Kidney (tissue), 13 donors: ENCODE measurements at regions not wholly inside any gene's neighbourhood (a gene's known extent, or its start where the extent isn't known, plus 50 kb on each side); places are given as distances from the start of the nearest gene placed in this dataset.

Experiments used
- DNase-seq, 5 donors: peaks; one replicate each; pipeline ENCODE4 v3.0.0-alpha.2; 2013 to 2020
- FAIRE-seq: peaks from 2 replicates; lab custom pipeline; 2012; peaks lifted over from hg19 to GRCh38; lab: Jason Lieb, UNC
- H3K27ac ChIP-seq, 2 donors: one replicate each; pipeline ENCODE4 v1.7.0; 2013; ENCODE audit warnings: low read depth in 2 of 2, low read length in 2 of 2, inconsistent platforms in 1 of 2
- H3K27me3 ChIP-seq: one replicate; pipeline ENCODE4 v1.7.1; 2013; ENCODE audit warnings: low read length, inconsistent platforms; ENCODE audit not compliant: control insufficient read depth, insufficient read depth
- H3K36me3 ChIP-seq, 3 donors: one replicate each; pipeline versions ENCODE4 v1.7.0 to v1.7.1; 2013; ENCODE audit warnings: low read length in 3 of 3, control low read depth in 1 of 3, inconsistent platforms in 1 of 3; ENCODE audit not compliant: insufficient read depth in 3 of 3, control insufficient read depth in 2 of 3
- H3K4me1 ChIP-seq, 3 donors: one replicate each; pipeline versions ENCODE4 v1.7.0 to v1.7.1; 2013; ENCODE audit warnings: low read length in 3 of 3, inconsistent platforms in 1 of 3, low read depth in 1 of 3; ENCODE audit not compliant: control insufficient read depth in 2 of 3, insufficient read depth in 2 of 3
- H3K4me3 ChIP-seq, 3 donors: one replicate each; pipeline versions ENCODE4 v1.7.0 to v1.8.1; 2013; ENCODE audit warnings: low read length in 3 of 3, control low read depth in 1 of 3, inconsistent platforms in 1 of 3
- H3K9ac ChIP-seq, 3 donors: one replicate each; pipeline versions ENCODE4 v1.7.0 to v1.7.1; 2013; ENCODE audit warnings: low read length in 3 of 3, control low read depth in 1 of 3, inconsistent platforms in 1 of 3
- H3K9me3 ChIP-seq, 3 donors: one replicate each; pipeline versions ENCODE4 v1.7.0 to v1.7.1; 2013; ENCODE audit warnings: low read length in 3 of 3, control low read depth in 1 of 3, inconsistent platforms in 1 of 3; ENCODE audit not compliant: control insufficient read depth in 2 of 3, insufficient read depth in 1 of 3
- CTCF ChIP-seq: IDR thresholded peaks from 3 replicates; pipeline ENCODE4 v1.5.1; 2012; ENCODE audit warnings: mild to moderate bottlenecking, moderate library complexity, borderline replicate concordance; ENCODE audit not compliant: insufficient read depth; ENCODE audit errors: extremely low read depth
- intact Hi-C: fragments of 100-400 bp; cut with DNase I; formaldehyde crosslinking; loops from one replicate; pipeline ENCODE4 v1.11.1; 2022
- donor health status: control.
- donor health status: control.
- donor health status: control.
- donor health status: control.
- donor health status: control.
- donor health status: DM: yes; HTN: yes; CAD: no.
- donor health status: Normal renal cell carcinoma (clear cell type).

GRCh38 chr11:105219670-105220069, 80.1 kb upstream of the CARD18 start:
- DNase-seq (no peak), FAIRE-seq (no peak)
- Histone ChIP-seq H3K36me3 (no peaks in the 10 kb centered on the region), H3K27ac (no peak overlapping the region), H3K4me3 (no peak overlapping the region), H3K9ac (no peak overlapping the region), H3K4me1 (no peaks in the 10 kb centered on the region), H3K9me3 (no peaks in the 10 kb centered on the region), H3K27me3 (no peaks in the 10 kb centered on the region)
- intact Hi-C loops: no loop called here
- TF ChIP-seq CTCF: no peak

GRCh38 chr11:105219269-105219668, 79.7 kb upstream of the CARD18 start:
- H3K36me3 ChIP-seq: no peaks in the 10 kb centered on the region
- H3K4me1 ChIP-seq: no peaks in the 10 kb centered on the region

GRCh38 chr11:105215528-105215927, 76.0 kb upstream of the CARD18 start:
- intact Hi-C loops: no loop called here
- H3K27me3 ChIP-seq: no peaks in the 10 kb centered on the region
- H3K4me3 ChIP-seq: no peak overlapping the region
- no peak for DNase-seq
- no peak for TF ChIP-seq CTCF
- no peak overlapping the region for H3K27ac ChIP-seq
- no peaks in the 10 kb centered on the region for H3K36me3 ChIP-seq
- H3K9ac ChIP-seq: no peak overlapping the region
- H3K9me3 ChIP-seq: no peaks in the 10 kb centered on the region
- no peak for FAIRE-seq
- H3K4me1 ChIP-seq: no peaks in the 10 kb centered on the region

More at GRCh38 chr11:105219269-105219668, 79.7 kb upstream of the CARD18 start:
- H3K9ac ChIP-seq: no peak overlapping the region
- FAIRE-seq: no peak
- DNase-seq: no peak
- no peaks in the 10 kb centered on the region for H3K9me3 ChIP-seq
- no peak overlapping the region for H3K27ac ChIP-seq
- no peak for TF ChIP-seq CTCF
- intact Hi-C loops: no loop called here
- H3K27me3 ChIP-seq: no peaks in the 10 kb centered on the region
- H3K4me3 ChIP-seq: no peak overlapping the region
